ENCODE measurements at regions not wholly inside any gene's neighbourhood (a gene's known extent, or its start where the extent isn't known, plus 50 kb on each side); places are given as distances from the start of the nearest gene placed in this dataset.

DNA sequence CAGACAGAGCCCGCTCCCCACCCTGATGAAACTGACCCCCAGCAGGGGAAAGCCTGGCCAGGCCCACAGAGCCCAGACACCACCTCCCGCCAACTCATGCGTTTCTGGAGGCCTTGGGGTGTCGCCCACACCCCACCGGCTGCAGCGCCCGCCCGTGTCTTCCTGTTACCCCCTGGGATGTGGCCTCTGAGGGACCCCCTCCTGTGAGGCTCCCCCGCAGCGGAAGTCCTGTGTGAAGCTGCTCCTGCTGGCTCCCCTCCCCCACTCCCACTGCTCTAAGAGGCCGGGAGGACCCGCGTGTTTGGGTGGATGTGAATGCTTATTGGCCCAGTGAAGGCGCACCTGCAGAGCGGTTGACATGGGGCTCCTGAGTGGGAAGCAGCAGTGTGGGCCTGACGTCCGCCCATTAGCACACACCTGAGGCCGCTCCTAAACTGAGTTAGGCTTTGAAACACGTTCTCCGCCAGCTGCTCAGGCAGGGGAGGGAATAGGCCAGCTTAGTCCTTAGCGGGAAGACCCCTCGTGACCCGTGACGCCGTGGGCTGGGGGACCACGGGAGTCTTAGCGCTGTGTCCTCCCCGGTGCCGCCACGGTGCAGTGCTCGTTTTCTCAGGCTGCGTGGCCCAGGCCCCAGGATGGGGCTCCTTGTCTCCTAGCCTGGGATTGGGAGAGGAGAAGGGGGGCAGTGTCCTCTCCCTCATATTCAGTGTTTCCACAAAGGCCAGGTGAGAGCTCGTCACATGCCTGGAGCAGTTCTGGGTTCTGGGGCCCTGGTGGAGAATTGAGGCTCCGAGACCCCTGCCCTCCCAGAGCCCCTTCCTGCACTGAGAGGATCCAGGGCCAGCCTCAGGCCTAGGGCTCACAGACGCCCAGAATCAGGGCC is 323.4 kb upstream of the SFSWAP start:
- TF ChIP-seq CBX5 (IDR thresholded peaks at IDR 0.05; ENCODE audit: low read depth, low read length): no peak
- no peak for TF ChIP-seq SIN3A (conservative IDR thresholded peaks at IDR 0.05 in 1 of 2, IDR thresholded peaks at IDR 0.05 in 1 of 2; ENCODE audit: low read depth in 1 of 2, low read length in 2 of 2)
- no peak for TF ChIP-seq CTCF (IDR thresholded peaks at IDR 0.05; ENCODE audit: control extremely low read depth in 1 of 3, insufficient read depth in 1 of 3, low read depth in 1 of 3, low read length in 3 of 3)
- TF ChIP-seq POLR2AphosphoS5 (IDR thresholded peaks at IDR 0.05; ENCODE audit: low read depth, low read length): no peak
- TF ChIP-seq POLR2A (IDR thresholded peaks at IDR 0.05; ENCODE audit: control extremely low read depth in 1 of 2, low read depth in 2 of 2, low read length in 2 of 2): no peak
- no peak for TF ChIP-seq SP2 (IDR thresholded peaks at IDR 0.05; ENCODE audit: low read length)
- TF ChIP-seq TAF1 (IDR thresholded peaks at IDR 0.05; ENCODE audit: low read depth, low read length): no peak
- TF ChIP-seq CEBPB (IDR thresholded peaks at IDR 0.05; ENCODE audit: low read depth, low read length): no peak
- TF ChIP-seq, protein P1, sequence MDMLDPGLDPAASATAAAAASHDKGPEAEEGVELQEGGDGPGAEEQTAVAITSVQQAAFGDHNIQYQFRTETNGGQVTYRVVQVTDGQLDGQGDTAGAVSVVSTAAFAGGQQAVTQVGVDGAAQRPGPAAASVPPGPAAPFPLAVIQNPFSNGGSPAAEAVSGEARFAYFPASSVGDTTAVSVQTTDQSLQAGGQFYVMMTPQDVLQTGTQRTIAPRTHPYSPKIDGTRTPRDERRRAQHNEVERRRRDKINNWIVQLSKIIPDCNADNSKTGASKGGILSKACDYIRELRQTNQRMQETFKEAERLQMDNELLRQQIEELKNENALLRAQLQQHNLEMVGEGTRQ (IDR thresholded peaks at IDR 0.05; ENCODE audit: low read length): no peak
- TF ChIP-seq RNF2 (IDR thresholded peaks at IDR 0.05; ENCODE audit: borderline replicate concordance, low read depth, low read length, missing control alignments, poor library complexity, severe bottlenecking): no peak

Measured in H1 (cell line).